Iris pigment epithelial cell (primary cell): ENCODE measurements at regions not wholly inside any gene's neighbourhood (a gene's known extent, or its start where the extent isn't known, plus 50 kb on each side); places are given as distances from the start of the nearest gene placed in this dataset.
"Not testable (repeated sequence)": the region's sequence is repeated elsewhere in the genome, so short reads cannot be mapped to it uniquely, and the experiment has no call there.

Source experiments
- DNase-seq: peaks from one replicate; pipeline ENCODE4 v3.0.0-alpha.2; 2011; ENCODE audit warnings: low read depth

GRCh38 chr12:84134797-84135366 is 777.7 kb downstream of the SLC6A15 start:
- DNase-seq: peak; percentile 64

- peak; percentile 91 for DNase-seq
Measured at GRCh38 chr12:84131076-84131475, 781.5 kb downstream of the SLC6A15 start.

- no peak for DNase-seq
Measured at GRCh38 chr12:84128117-84128991, 784.2 kb downstream of the SLC6A15 start.

GRCh38 chr12:84124211-84124610 is 788.4 kb downstream of the SLC6A15 start:
- DNase-seq: peak; percentile 56

- DNase-seq: no peak
Measured at GRCh38 chr12:84117190-84117589, 795.4 kb downstream of the SLC6A15 start.

- peak; percentile 33 for DNase-seq
Measured at GRCh38 chr12:84113666-84114065, 798.9 kb downstream of the SLC6A15 start.

GRCh38 chr12:84103886-84104285 is 808.7 kb downstream of the SLC6A15 start:
- not testable (repeated sequence) for DNase-seq

- DNase-seq: not testable (repeated sequence)
Measured at GRCh38 chr12:84101963-84102362, 810.6 kb downstream of the SLC6A15 start.

GRCh38 chr12:84099591-84099990 is 813.0 kb downstream of the SLC6A15 start:
- DNase-seq: not testable (repeated sequence)

GRCh38 chr12:84091651-84092050 is 820.9 kb downstream of the SLC6A15 start:
- DNase-seq: no peak

- no peak for DNase-seq
Measured at GRCh38 chr12:84089356-84089755, 823.2 kb downstream of the SLC6A15 start.

GRCh38 chr12:84085046-84085445 is 827.6 kb downstream of the SLC6A15 start:
- DNase-seq: no peak

GRCh38 chr12:84079626-84080025 is 833.0 kb downstream of the SLC6A15 start:
- DNase-seq: peak; percentile 73

GRCh38 chr12:84077679-84078078 is 834.9 kb downstream of the SLC6A15 start:
- no peak for DNase-seq

- peak; percentile 10 for DNase-seq
Measured at GRCh38 chr12:84075991-84076390, 836.6 kb downstream of the SLC6A15 start.

- DNase-seq: no peak
Measured at GRCh38 chr12:84073401-84073800, 839.2 kb downstream of the SLC6A15 start.

GRCh38 chr12:84072961-84073360 is 839.6 kb downstream of the SLC6A15 start:
- DNase-seq: no peak

GRCh38 chr12:84070292-84070691 is 842.3 kb downstream of the SLC6A15 start:
- DNase-seq: peak; percentile 97

- peak; percentile 50 for DNase-seq
Measured at GRCh38 chr12:84069699-84070098, 842.9 kb downstream of the SLC6A15 start.

- DNase-seq: peak; percentile 50
Measured at GRCh38 chr12:84069198-84069597, 843.4 kb downstream of the SLC6A15 start.

- no peak for DNase-seq
Measured at GRCh38 chr12:84058136-84058535, 854.5 kb downstream of the SLC6A15 start.

GRCh38 chr12:84054811-84055210 is 857.8 kb downstream of the SLC6A15 start:
- no peak for DNase-seq

GRCh38 chr12:84047881-84048280 is 864.7 kb downstream of the SLC6A15 start:
- no peak for DNase-seq
